22Rv1 (cell line): ENCODE measurements at regions not wholly inside any gene's neighbourhood (a gene's known extent, or its start where the extent isn't known, plus 50 kb on each side); places are given as distances from the start of the nearest gene placed in this dataset.

Experiments used
- H3K27ac ChIP-seq: fragments of 450-650 bp; 2 replicates; pipeline ENCODE4 v1.5.1; 2017
- CTCF ChIP-seq: fragments of 450-650 bp; IDR thresholded peaks from 2 replicates; pipeline ENCODE4 v1.5.1; 2017; ENCODE audit warnings: mild to moderate bottlenecking
- ZFX ChIP-seq: fragments of 450-650 bp; IDR thresholded peaks from 2 replicates; pipeline ENCODE4 v1.6.1; 2017; ENCODE audit warnings: antibody characterized with exemption, borderline replicate concordance

- no peak for TF ChIP-seq CTCF
- no peak for TF ChIP-seq ZFX
- H3K27ac ChIP-seq = no peak overlapping the region
These were observed 199.2 kb upstream of the PRDM1 start for GRCh38 chr6:105886814-105887544.

- H3K27ac ChIP-seq = no peak overlapping the region
These were observed 199.9 kb upstream of the PRDM1 start for GRCh38 chr6:105886066-105886813.

GRCh38 chr6:105884426-105884825, 201.7 kb upstream of the PRDM1 start:
- TF ChIP-seq CTCF (no peak), ZFX (no peak)
- H3K27ac ChIP-seq = no peak overlapping the region

More at GRCh38 chr6:105886066-105886813, 199.9 kb upstream of the PRDM1 start:
- no peak for TF ChIP-seq ZFX
- TF ChIP-seq CTCF = no peak

GRCh38 chr6:105884011-105884410, 202.1 kb upstream of the PRDM1 start:
- no peak overlapping the region for H3K27ac ChIP-seq
- TF ChIP-seq ZFX = no peak
- TF ChIP-seq CTCF = no peak

GRCh38 chr6:105882828-105883227, 203.3 kb upstream of the PRDM1 start:
- no peak overlapping the region for H3K27ac ChIP-seq
- TF ChIP-seq ZFX (no peak), CTCF (no peak)

GRCh38 chr6:105882121-105882803, 203.9 kb upstream of the PRDM1 start:
- TF ChIP-seq CTCF (no peak), ZFX (no peak)
- H3K27ac ChIP-seq = no peak overlapping the region

- no peak for TF ChIP-seq ZFX
- no peak for TF ChIP-seq CTCF
- H3K27ac ChIP-seq = no peak overlapping the region
These were observed 204.5 kb upstream of the PRDM1 start for GRCh38 chr6:105881608-105882007.
